ENCODE measurements at regions not wholly inside any gene's neighbourhood (a gene's known extent, or its start where the extent isn't known, plus 50 kb on each side); places are given as distances from the start of the nearest gene placed in this dataset.
A peak's percentile ranks its signal among the peaks of the same experiment; 100 is the strongest.
"Not testable (repeated sequence)": the region's sequence is repeated elsewhere in the genome, so short reads cannot be mapped to it uniquely, and the experiment has no call there.

DNA sequence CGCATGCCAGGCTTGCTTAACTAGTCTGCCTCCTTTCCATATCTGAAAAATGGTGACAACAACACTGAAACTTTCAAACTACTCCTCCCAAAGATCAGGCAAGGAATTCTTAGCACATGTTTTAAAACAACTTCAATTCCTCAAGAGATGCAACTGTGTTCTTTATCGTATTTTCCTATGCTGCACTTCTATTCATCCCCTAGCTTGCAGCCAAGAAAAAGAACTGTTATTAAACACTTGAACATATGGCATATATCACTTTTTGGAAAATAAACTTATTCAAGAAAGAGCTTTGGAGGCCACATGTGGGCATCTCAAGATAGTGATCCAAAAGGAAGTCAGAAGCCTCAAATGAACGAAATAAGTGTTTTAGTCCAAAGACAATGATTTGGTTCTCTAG lies 75.6 kb upstream of the STAM2 start:
- Histone ChIP-seq H3K4me3 (no peak overlapping the region), H3K27me3 (no peaks in the 10 kb centered on the region), H3K27ac (no peak overlapping the region), H3K36me3 (no peaks in the 10 kb centered on the region), H3K9me3 (replicated peaks) (no peaks in the 10 kb centered on the region), H3K4me1 (no peaks in the 10 kb centered on the region)
- DNase-seq, result no peak

DNA sequence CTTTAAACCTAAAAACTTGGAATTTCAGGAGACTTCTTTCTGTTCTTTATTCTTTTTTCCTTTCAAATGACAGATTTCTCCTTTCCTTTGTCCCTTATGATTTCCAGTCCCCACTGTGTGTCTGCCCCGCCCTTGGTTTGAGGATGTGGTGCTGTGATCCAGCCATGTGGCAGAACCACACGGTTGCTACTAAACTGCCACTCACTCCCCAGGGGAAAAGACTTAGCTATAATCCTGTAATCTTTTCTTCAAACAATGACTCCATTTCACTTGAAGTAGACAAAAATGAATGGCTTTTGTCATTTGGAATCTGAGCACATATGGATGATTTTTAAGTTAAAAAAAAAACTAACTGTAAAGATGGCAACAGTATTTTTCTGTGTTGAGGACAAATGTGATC lies 76.2 kb upstream of the STAM2 start:
- Histone ChIP-seq H3K4me3 (no peak overlapping the region), H3K27ac (no peak overlapping the region)

DNA sequence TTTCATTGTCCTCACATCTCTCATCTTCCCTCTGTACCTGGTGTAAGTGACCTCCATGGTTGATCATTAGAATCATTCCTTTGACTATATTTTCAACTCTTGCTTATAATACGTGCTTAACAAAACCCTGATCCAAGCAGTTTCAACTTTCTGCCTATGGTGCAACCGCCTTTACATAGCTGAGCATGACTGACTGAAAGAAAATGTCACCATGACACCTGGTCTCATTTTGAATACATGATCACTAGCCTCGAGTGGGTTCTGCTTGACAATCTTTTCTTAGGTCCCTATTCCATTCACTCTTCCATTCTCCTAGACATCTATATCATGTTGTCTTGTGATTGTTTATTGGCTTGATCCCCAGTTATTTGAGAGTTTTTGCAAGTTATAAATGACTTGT lies 78.9 kb upstream of the STAM2 start:
- no peak overlapping the region for H3K27ac ChIP-seq
- H3K27me3 ChIP-seq, result no peaks in the 10 kb centered on the region
- no peaks in the 10 kb centered on the region for H3K4me1 ChIP-seq
- DNase-seq, result no peak
- H3K9me3 ChIP-seq (replicated peaks), result no peaks in the 10 kb centered on the region
- no peaks in the 10 kb centered on the region for H3K36me3 ChIP-seq
- no peak overlapping the region for H3K4me3 ChIP-seq

More for the DNA sequence above, 76.2 kb upstream of the STAM2 start:
- peak; percentile 5 to 15 for DNase-seq
- no peaks in the 10 kb centered on the region for H3K9me3 ChIP-seq (replicated peaks)
- no peaks in the 10 kb centered on the region for H3K4me1 ChIP-seq
- H3K36me3 ChIP-seq, result no peaks in the 10 kb centered on the region
- no peaks in the 10 kb centered on the region for H3K27me3 ChIP-seq

DNA sequence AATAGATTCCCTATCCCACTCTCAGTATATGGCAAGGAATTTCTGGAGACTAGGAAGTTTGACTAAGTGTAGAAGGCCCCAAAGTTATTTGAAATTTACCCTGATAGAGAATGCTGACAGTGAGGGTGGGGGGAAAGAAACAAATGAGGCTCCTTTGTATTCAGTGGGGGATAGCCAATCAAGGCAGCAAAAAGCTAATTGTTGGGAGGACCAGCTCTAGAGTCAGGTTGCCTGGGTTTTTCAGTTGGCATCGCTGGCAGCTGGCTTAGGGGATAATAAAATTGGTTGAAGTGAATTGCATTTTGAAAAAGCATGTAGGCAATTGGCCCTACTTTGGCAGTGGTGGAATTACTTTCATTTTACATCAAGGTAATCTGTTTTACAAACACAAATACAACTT lies 79.4 kb upstream of the STAM2 start:
- no peaks in the 10 kb centered on the region for H3K36me3 ChIP-seq
- no peak for DNase-seq
- H3K4me1 ChIP-seq, result no peaks in the 10 kb centered on the region
- H3K9me3 ChIP-seq (replicated peaks), result no peaks in the 10 kb centered on the region
- H3K27ac ChIP-seq, result no peak overlapping the region
- H3K27me3 ChIP-seq, result no peaks in the 10 kb centered on the region
- no peak overlapping the region for H3K4me3 ChIP-seq

DNA sequence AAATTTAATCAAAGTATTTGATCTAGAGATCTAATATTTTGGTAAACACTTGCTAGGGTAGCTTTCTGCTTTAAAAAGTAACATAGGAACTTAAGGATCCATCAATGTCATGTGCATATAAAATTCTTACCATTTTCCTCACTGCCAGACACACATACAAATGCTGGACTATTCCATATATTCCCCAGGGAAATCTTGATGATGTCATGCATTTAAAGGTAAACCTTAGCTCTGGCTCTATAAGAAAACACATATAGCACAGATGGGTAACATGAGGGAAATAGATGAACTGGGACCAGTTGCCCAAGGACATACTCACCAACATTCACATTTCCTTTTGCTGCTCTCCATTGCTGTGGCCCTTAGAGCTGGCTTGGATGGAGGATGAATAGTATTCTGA lies 79.1 kb upstream of the FMNL2 start:
- H3K27ac ChIP-seq, result no peak overlapping the region
- no peak for DNase-seq
- no peaks in the 10 kb centered on the region for H3K36me3 ChIP-seq
- no peaks in the 10 kb centered on the region for H3K4me1 ChIP-seq
- no peak overlapping the region for H3K4me3 ChIP-seq
- no peaks in the 10 kb centered on the region for H3K27me3 ChIP-seq
- H3K9me3 ChIP-seq (replicated peaks), result no peaks in the 10 kb centered on the region

GRCh38 chr2:152260939-152261338 lies 74.0 kb upstream of the FMNL2 start:
- Histone ChIP-seq H3K4me3 (no peak overlapping the region), H3K9me3 (replicated peaks) (no peaks in the 10 kb centered on the region), H3K4me1 (no peaks in the 10 kb centered on the region), H3K27me3 (no peaks in the 10 kb centered on the region), H3K27ac (no peak overlapping the region), H3K36me3 (no peaks in the 10 kb centered on the region)
- DNase-seq, result no peak

DNA sequence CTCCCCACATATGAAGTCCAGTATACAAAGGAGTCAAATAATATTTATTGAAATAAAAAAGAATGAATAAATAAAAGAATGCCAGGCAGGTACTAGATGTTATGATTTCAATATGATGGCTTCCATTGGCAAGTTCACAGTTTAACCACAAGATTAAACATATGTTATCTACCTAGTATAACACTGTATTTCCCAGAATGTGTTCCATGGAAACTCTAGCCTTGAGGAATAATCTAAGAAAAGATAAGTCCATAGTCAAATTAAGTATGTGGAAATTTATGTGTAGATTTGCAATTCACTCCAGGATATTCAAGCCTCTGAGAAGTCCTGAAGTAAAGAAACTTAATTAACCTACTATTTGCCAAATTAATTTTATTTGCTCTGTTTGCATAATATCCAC lies 71.1 kb upstream of the FMNL2 start:
- Histone ChIP-seq H3K9me3 (replicated peaks) (no peaks in the 10 kb centered on the region), H3K27me3 (no peaks in the 10 kb centered on the region), H3K4me3 (no peak overlapping the region), H3K27ac (no peak overlapping the region), H3K4me1 (no peaks in the 10 kb centered on the region), H3K36me3 (no peaks in the 10 kb centered on the region)
- no peak for DNase-seq

- not testable (repeated sequence) for H3K4me3 ChIP-seq; H3K27me3 ChIP-seq; H3K4me1 ChIP-seq; DNase-seq; H3K9me3 ChIP-seq (replicated peaks); H3K27ac ChIP-seq; H3K36me3 ChIP-seq
Measured at GRCh38 chr2:152273732-152274260, 61.2 kb upstream of the FMNL2 start.

DNA sequence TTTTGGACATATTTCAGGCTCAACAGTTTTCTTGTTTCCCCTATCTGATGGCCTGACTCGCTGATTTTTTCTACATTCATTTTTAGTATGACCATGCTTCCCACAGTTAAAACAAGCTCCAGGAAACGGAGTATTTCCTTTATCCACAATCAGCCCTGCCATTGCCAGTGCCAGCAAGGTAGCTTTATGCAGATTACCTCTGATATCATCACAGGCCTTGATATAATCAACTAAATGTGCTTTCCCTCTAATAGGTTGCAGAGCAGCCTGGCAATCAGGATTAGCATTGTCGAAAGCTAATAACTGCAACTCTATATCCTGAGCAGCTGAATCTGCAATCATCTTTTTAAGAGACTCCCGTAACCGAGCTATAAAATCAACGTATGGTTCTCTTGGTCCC lies 57.1 kb upstream of the FMNL2 start:
- not testable (repeated sequence) for H3K4me1 ChIP-seq; H3K36me3 ChIP-seq; H3K4me3 ChIP-seq; H3K27ac ChIP-seq; H3K27me3 ChIP-seq; DNase-seq; H3K9me3 ChIP-seq (replicated peaks)

- H3K4me1 ChIP-seq, result no peaks in the 10 kb centered on the region
- no peak overlapping the region for H3K4me3 ChIP-seq
- no peak overlapping the region for H3K27ac ChIP-seq
- H3K9me3 ChIP-seq (replicated peaks), result no peaks in the 10 kb centered on the region
- H3K27me3 ChIP-seq, result no peaks in the 10 kb centered on the region
- no peak for DNase-seq
- no peaks in the 10 kb centered on the region for H3K36me3 ChIP-seq
Measured at GRCh38 chr2:152278526-152278925, 56.4 kb upstream of the FMNL2 start.

- not testable (repeated sequence) for H3K27me3 ChIP-seq; H3K9me3 ChIP-seq (replicated peaks); H3K4me1 ChIP-seq; H3K27ac ChIP-seq; H3K4me3 ChIP-seq; DNase-seq; H3K36me3 ChIP-seq
Measured at GRCh38 chr2:152279367-152279766, 55.6 kb upstream of the FMNL2 start.

DNA sequence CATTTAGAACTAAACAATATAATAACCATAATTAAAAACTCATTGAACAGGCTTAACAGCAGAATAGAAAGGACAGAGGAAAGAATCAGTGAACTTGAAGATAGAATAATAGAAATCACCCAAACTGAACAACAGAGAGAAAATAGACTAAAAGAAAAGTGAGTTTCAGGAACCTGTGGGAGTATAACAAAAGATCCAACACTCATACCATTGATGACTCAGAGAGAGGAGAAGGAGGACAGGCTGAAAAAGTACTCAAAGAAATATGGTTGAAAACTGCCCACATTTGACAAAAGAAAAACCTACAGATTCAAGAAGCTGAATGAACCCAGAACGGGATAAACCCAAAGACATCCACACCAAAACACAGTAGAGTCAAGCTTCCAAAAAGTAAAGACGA lies 54.2 kb upstream of the FMNL2 start:
- no peaks in the 10 kb centered on the region for H3K36me3 ChIP-seq
- H3K27me3 ChIP-seq, result no peaks in the 10 kb centered on the region
- H3K4me1 ChIP-seq, result no peaks in the 10 kb centered on the region
- no peak for DNase-seq
- no peaks in the 10 kb centered on the region for H3K9me3 ChIP-seq (replicated peaks)
- H3K27ac ChIP-seq, result no peak overlapping the region
- no peak overlapping the region for H3K4me3 ChIP-seq

DNA sequence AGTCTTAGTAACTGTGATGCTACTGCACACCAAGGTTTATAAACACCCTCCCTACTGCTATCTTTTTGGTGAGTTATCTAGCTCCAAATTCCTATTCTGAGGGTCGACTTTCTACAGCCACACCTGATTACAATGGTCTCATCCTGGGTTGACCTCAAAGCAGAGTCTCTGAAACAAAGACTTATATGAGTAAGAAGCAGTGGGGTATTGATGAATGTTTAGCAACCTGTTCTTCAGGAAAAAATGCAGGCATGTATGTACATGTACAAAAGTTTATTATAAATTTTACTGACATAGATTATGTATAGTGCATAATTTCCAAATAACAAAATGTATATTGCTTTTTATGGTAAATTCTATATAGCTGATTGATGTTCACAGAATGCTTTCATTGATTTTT lies 51.6 kb upstream of the FMNL2 start:
- DNase-seq, result no peak
- Histone ChIP-seq H3K36me3 (no peaks in the 10 kb centered on the region), H3K9me3 (replicated peaks) (no peaks in the 10 kb centered on the region), H3K27ac (no peak overlapping the region), H3K4me1 (no peaks in the 10 kb centered on the region), H3K27me3 (no peaks in the 10 kb centered on the region), H3K4me3 (no peak overlapping the region)

GRCh38 chr2:152284398-152284797 lies 50.6 kb upstream of the FMNL2 start:
- no peak for DNase-seq
- H3K4me3 ChIP-seq, result no peak overlapping the region
- no peaks in the 10 kb centered on the region for H3K9me3 ChIP-seq (replicated peaks)
- H3K27me3 ChIP-seq, result no peaks in the 10 kb centered on the region
- H3K36me3 ChIP-seq, result no peaks in the 10 kb centered on the region
- no peak overlapping the region for H3K27ac ChIP-seq
- H3K4me1 ChIP-seq, result no peaks in the 10 kb centered on the region
